HG02798 (cell line): ENCODE measurements at regions not wholly inside any gene's neighbourhood (a gene's known extent, or its start where the extent isn't known, plus 50 kb on each side); places are given as distances from the start of the nearest gene placed in this dataset.

Source experiments
- ATAC-seq: cut with Tn5 transposase; IDR thresholded peaks from one replicate; pipeline ENCODE4 v1.9.1; 2021; ENCODE audit warnings: mild to moderate bottlenecking; ENCODE audit not compliant: unreplicated experiment, poor library complexity

DNA sequence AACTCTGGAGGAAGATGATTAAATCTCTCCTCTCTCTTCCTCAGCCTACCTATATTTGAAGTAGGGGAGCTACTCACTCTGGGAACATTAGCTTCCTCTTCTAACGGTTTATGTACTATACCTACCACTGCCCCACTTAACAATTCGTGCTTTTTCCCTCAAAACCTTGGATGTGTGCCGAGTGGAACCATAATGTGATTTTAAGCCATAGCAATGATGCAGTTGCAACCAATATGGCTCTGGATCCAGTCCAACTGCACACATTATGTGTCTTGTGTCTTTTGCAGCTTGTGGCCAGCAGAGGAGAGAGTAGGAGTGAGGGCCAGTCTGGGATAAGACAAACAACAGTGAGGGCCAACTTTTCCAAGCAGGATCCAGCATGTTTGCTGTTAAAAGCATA is 170.7 kb downstream of the GATA3 start:
- ATAC-seq: no peak

- no peak for ATAC-seq
Observed at GRCh38 chr10:8227246-8227645, 172.8 kb downstream of the GATA3 start.

GRCh38 chr10:8229153-8229552 is 174.7 kb downstream of the GATA3 start:
- ATAC-seq: no peak

- no peak for ATAC-seq
Observed at GRCh38 chr10:8230902-8231301, 176.4 kb downstream of the GATA3 start.

- ATAC-seq: no peak
Observed at GRCh38 chr10:8233049-8233448, 178.6 kb downstream of the GATA3 start.

DNA sequence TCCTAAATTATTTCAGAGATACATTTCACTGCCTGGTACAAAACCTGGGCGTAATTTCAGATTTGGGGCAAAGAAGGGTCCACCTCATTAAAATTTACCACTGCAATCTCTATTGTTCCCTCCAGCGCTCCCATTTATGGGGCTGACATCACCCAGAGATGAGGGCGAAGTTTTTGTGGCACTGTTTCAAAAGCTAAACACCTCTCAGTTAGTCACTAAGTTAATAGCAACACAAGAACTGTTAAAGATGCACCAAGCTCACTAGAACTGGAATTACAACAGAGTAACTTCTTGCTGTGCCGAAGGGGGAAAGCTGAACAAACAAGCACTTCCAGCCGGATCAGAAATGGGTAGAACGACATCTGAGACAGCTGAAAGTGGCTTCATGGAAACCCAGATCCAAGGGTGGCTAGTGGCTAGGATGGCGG is 179.4 kb downstream of the GATA3 start:
- no peak for ATAC-seq

GRCh38 chr10:8235253-8236027 is 181.0 kb downstream of the GATA3 start:
- no peak for ATAC-seq

DNA sequence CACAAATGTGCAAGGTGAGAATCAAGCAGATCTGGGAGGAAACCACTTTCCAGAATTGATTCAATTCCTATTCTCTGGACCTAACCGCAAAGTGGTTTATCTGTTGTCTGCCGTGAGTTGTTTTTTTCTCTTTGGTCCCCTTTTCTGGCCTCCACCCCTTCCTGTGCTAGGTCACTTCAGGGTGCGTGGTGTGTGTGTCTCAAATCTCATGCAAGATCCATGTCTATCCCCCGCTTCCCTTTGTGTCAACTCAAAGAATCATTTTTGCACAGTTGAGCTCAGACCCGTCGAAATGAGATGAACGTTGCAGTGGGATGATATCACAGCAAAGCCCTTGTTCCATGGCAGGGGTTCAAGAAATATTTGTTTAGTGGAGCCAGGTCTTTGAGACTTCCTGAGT is 184.5 kb downstream of the GATA3 start:
- no peak for ATAC-seq

- ATAC-seq: no peak
Observed at GRCh38 chr10:8240861-8241260, 186.4 kb downstream of the GATA3 start.

DNA sequence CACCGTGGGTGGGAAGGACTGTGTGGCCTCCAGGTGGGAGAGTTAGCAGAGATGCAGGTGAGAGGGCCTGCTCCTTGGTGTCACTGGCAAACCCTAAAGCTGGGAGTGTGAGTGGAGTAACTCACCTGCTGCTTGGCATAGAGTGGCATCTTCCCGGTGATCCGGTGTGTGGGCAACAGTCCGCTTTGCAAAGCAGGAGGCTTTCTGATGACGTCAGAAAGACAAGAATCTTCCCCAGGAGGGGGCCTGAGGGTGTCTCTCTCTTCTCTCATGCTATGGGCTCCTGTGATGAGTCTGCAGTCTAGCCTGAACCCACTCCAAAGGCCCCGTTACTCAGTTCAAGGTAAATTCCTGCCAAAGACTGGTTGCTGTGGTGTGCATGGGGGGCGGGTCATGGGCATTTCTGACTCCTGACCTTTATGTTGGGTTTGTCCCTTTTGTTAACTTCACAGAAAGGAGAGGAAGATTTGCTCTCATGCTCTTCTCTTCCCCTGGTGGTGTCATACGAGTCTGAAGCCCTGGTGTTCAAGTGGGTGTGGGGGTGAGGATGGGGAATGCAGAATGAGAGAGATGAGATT is 187.9 kb downstream of the GATA3 start:
- ATAC-seq: no peak

DNA sequence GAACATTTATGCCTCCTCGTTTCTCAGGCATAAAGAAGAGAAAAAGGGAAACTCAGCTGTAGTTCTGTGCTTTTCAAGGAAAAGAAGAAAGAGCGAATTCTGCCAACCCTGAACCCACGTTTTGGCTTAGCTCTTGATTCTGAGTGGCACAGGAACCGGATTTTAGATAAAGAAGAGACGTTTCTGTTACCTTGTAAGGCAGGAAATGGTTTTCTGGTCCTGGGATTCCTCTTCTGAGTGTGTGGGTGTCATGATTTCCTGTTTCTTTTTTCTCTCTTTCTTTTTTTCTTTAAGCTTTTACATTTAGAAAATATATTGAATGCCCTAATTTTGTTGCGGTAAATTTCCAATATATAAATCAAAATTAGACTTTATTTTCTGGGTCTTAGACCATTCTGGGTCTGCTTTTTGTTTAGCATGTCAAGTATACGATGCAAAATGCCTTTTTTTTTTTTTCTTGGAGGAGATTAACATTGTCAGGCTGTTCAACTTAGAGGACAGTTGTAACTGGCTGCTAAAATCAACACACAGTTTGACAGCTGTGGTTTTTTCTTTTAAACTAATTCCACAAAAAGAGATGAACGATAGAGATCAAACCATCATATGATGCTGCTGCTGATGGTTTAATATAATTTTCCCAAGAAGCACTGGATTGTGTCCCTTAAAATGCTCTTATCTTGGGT is 190.8 kb downstream of the GATA3 start:
- ATAC-seq: no peak

GRCh38 chr10:8245814-8246142 is 191.3 kb downstream of the GATA3 start:
- no peak for ATAC-seq

DNA sequence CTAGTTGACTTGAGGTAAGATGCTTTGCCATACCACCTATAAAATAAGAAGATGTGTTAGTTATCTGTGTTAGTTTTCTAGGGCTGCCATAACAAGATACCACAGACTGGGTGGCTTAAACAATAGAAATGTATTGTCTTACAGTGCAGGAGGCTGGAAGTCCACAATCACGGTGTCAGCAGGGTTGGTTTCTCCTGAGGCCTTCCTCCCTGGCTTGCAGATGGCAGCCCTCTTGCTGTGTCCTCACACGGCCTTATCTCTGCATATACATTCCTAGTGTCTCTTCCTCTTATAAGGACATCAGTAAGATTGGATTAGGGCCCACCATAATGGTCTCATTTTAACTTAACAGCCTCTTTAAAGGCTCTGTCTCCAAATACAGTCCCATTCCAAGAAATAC is 192.1 kb downstream of the GATA3 start:
- no peak for ATAC-seq

DNA sequence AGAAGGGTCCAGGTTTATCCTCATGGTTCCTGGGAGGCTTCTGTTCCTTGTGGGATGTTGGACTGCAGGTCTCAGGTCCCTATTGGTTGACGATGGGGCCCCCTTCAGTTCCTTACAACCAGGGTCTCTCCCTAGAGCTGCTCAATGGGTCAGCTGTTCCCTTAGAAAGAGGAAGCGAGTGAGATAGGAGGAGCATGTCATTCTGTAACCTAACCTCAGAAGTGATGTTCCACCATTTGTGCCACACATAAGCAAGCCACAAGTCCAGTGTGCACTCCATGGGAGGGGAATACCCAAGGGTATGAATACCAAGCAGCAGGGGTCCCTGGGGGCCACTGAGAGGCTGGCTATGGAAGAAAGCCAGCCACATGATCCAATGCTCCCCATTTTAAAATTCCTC is 192.7 kb downstream of the GATA3 start:
- ATAC-seq: no peak

DNA sequence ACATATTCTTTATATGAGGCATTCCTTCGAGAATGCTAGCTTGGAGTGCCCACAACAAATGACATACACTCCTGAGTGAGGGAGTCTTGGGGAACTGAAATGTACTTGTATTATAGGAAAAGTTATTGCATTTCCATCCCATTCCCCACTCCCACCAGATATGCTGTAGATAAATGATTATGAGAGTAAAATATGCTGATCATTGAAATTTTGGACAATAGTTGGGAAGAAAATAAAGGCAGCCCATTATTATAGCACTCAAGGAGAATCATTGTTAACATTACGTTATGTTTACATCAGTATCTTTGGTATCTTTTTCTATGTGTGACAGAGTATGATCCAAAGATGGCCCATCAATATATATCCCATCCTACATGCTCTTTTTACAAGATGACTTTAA is 194.4 kb downstream of the GATA3 start:
- ATAC-seq: no peak

- ATAC-seq: no peak
Observed at GRCh38 chr10:8254350-8254749, 199.9 kb downstream of the GATA3 start.

DNA sequence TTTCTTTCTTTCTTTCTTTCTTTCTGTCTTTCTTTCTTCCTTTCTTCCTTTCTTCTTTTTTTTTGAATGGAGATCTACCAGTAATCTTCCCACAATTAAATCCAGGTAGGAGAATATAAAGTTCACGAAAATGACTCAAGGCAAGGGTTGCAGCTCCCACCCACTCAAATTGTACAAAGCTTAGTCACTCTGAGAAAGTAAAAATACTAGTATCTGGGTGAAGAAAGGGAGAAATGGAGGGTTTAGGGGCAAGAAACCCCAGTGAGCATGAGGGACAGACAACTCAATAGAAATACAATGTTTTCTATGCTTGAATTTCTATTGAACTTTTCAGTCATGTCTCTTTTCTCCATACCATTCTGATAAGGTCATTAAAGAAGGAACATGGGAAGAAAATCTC is 200.8 kb downstream of the GATA3 start:
- no peak for ATAC-seq

- no peak for ATAC-seq
Observed at GRCh38 chr10:8260645-8261044, 206.2 kb downstream of the GATA3 start.

DNA sequence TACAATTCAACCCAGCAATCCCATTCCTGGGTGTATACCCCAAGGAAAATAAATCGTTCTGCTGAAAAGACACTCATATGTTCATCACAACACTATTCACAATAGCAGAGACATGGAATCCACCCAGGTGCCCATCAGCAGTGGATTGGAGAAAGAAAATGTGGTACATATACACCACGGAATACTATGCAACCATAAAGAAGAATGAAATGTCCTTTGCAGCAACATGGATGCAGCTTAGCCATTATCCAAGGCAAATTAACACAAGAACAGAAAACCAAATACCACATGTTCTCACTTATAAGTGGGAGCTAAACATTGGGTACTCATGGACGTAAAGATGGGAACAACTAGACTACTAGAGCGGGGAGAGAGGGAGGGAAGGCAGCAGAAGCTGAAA is 207.8 kb downstream of the GATA3 start:
- ATAC-seq: no peak

GRCh38 chr10:8269976-8270375 is 215.5 kb downstream of the GATA3 start:
- ATAC-seq: no peak

- ATAC-seq: no peak
Observed at GRCh38 chr10:8272794-8273425, 218.4 kb downstream of the GATA3 start.
